Mesodermal cell (in vitro differentiated cells): ENCODE measurements at regions not wholly inside any gene's neighbourhood (a gene's known extent, or its start where the extent isn't known, plus 50 kb on each side); places are given as distances from the start of the nearest gene placed in this dataset.

ENCODE experiments used
- H3K27ac ChIP-seq: 2 replicates; pipeline ENCODE4 v1.7.0; 2013; ENCODE audit warnings: mild to moderate bottlenecking, low read depth, low read length, moderate library complexity; ENCODE audit not compliant: severe bottlenecking
- H3K36me3 ChIP-seq: 2 replicates; pipeline ENCODE4 v1.7.1; 2013; ENCODE audit warnings: mild to moderate bottlenecking, low read length, moderate library complexity; ENCODE audit not compliant: control insufficient read depth, insufficient read depth
- H3K4me1 ChIP-seq: one replicate; pipeline ENCODE4 v1.7.1; 2013; ENCODE audit warnings: mild to moderate bottlenecking, low read length; ENCODE audit not compliant: insufficient read depth, control insufficient read depth, poor library complexity, severe bottlenecking
- H3K4me3 ChIP-seq: 2 replicates; pipeline ENCODE4 v1.7.0; 2013; ENCODE audit warnings: low read length, control low read depth, mild to moderate bottlenecking; ENCODE audit not compliant: insufficient read depth, poor library complexity, severe bottlenecking; ENCODE audit errors: extremely low read depth
- H3K9me3 ChIP-seq: 2 replicates; pipeline ENCODE4 v1.7.1; 2013; ENCODE audit warnings: mild to moderate bottlenecking, low read length, moderate library complexity; ENCODE audit not compliant: control insufficient read depth
- whole genome bisulfite sequencing, 2 experiments: methylation state at CpG; one replicate each; pipeline ENCODE4 v1.1.5; 2013; ENCODE audit warnings: missing lambda C conversion rate in 2 of 2; ENCODE audit not compliant: insufficient coverage in 2 of 2; 5-methylcytosine and 5-hydroxymethylcytosine counted together

DNA sequence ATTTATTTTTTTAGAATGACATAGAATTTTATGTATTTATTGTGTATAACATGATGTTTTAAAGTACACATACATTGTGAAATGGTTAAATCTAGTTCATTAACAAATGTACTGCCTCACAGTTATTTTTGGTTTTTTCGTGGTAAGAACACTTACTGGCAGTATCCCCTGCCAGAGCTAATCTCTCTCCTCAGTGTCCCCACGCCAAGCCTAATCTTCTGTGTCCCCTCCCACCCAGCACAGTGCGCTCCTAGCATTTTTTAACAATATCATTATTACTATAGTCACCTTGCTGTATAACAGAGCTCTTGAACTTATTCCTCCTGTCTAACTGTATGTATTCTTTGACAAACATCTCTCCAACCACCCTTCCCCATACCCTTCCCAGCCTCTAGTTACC, 333.2 kb downstream of the GABRB3 start:
- WGBS, 2 experiments: 81 to 90% methylated on average over 2 to 3 of the region's 3 CpGs
- no peaks in the 10 kb centered on the region for H3K9me3 ChIP-seq

GRCh38 chr15:26438718-26439117, 334.1 kb downstream of the GABRB3 start:
- H3K4me1 ChIP-seq: peaks cover 3% of the 10 kb centered on the region
- H3K9me3 ChIP-seq: no peaks in the 10 kb centered on the region
- WGBS, 2 experiments: 86 to 87% methylated on average over 2 to 5 of the region's 6 CpGs
- no peaks in the 10 kb centered on the region for H3K36me3 ChIP-seq
- no peak overlapping the region for H3K27ac ChIP-seq
- no peak overlapping the region for H3K4me3 ChIP-seq

More for the DNA sequence above, 333.2 kb downstream of the GABRB3 start:
- Histone ChIP-seq H3K36me3 (no peaks in the 10 kb centered on the region), H3K4me3 (no peak overlapping the region), H3K27ac (no peak overlapping the region), H3K4me1 (peaks cover 3% of the 10 kb centered on the region)

DNA sequence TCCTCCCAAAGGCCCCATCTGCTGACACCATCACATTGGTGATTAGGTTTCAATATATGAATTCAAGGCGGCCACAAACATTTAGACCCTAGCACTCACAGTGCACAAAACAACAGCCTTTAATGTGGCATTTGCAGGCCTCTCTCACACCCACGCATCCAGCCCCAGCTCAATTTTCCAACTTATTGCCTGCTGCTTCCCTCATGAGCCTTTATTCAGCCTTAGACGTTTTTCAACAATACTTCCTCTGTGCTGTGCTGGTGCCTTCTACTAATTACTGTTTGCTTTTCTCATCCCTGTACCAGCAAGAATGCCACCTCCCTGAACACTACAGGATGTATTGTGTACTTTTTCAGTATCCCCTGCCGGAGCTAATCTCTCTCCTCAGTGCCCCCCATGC, 334.6 kb downstream of the GABRB3 start:
- no peak overlapping the region for H3K4me3 ChIP-seq
- no peak overlapping the region for H3K27ac ChIP-seq
- H3K36me3 ChIP-seq: no peaks in the 10 kb centered on the region
- peaks cover 3% of the 10 kb centered on the region for H3K4me1 ChIP-seq
- WGBS, 2 experiments: 71 to 76% methylated on average over 3 to 4 of the region's 4 CpGs
- no peaks in the 10 kb centered on the region for H3K9me3 ChIP-seq

DNA sequence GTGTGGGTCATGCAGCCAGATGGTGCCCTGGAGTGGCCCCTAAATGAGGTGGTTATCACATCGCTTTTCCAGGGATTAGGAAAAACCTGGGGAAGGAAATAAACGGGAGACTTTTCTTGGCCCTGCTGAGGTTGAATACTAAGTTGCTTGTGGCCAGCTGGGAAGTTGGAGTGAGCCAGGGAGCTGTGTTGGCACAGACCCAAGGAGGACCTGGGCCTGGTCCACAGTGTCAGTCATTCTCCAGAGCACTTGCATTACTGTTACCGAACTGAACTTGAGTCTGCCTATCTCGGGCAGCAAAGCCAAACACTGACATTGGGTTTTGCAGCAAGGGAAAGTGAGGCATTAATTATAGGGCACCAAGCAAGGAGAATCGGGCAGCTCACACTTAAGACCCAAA, 339.0 kb downstream of the GABRB3 start:
- H3K36me3 ChIP-seq: no peaks in the 10 kb centered on the region
- H3K4me1 ChIP-seq: peaks cover 3% of the 10 kb centered on the region
- no peaks in the 10 kb centered on the region for H3K9me3 ChIP-seq
- H3K27ac ChIP-seq: no peak overlapping the region
- WGBS, 2 experiments: 88 to 94% methylated on average over 2 to 3 of the region's 5 CpGs
- H3K4me3 ChIP-seq: no peak overlapping the region

DNA sequence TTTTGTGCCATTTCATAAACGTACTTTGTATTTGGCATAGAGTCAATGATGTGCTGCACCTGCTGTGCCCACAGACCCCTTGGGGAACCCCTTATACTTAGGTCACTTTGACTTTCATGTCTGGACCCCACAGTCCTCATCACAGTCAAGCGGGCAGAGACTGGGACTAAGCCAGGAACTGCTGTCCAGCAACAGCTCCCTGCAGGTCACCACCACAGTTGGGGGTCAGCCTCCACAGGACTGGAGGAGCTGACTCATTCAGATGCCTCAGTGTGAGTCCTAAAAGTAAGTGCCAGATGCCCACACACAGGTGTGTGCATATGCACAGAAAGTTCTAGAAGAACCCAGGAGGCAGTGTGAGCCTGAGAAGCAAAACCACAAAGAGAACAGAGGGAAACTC, 339.8 kb downstream of the GABRB3 start:
- H3K36me3 ChIP-seq: no peaks in the 10 kb centered on the region
- 60 to 94% methylated on average over 1 to 2 of the region's 2 CpGs for WGBS, 2 experiments
- H3K9me3 ChIP-seq: no peaks in the 10 kb centered on the region
- peaks cover 3% of the 10 kb centered on the region for H3K4me1 ChIP-seq
- no peak overlapping the region for H3K27ac ChIP-seq
- H3K4me3 ChIP-seq: no peak overlapping the region

DNA sequence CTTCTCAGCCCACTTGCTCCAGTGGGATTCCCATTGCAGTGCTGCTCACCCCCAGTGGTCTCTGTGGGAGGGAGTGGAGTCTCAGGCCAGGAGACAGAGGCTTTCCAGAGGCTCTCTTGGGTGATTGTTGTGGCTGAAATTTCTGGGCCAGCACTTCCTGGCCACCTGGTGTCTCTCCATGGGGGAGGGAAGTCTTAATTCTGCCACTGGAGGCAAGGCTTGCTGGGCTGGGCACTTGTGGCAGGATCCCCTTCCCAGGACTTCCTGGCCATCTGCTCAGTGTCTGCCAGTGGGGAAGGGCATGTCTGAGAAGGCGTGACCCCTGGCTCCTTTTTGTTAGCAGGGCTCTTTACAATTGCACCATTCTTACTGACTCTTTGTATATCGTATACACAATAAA, 351.8 kb downstream of the GABRB3 start:
- Histone ChIP-seq H3K4me1 (no peaks in the 10 kb centered on the region), H3K9me3 (no peaks in the 10 kb centered on the region), H3K36me3 (no peaks in the 10 kb centered on the region), H3K4me3 (no peak overlapping the region), H3K27ac (no peak overlapping the region)
- WGBS, 2 experiments: 100% methylated on average over 1 of the region's 2 CpGs; no CpG with 5 or more reads in 1 of the 2 experiments

GRCh38 chr15:26395624-26396023, 377.2 kb downstream of the GABRB3 start:
- Histone ChIP-seq H3K4me1 (no peaks in the 10 kb centered on the region), H3K9me3 (no peaks in the 10 kb centered on the region), H3K4me3 (no peak overlapping the region), H3K36me3 (no peaks in the 10 kb centered on the region), H3K27ac (no peak overlapping the region)
- WGBS, 2 experiments: 64% methylated on average over 3 of the region's 4 CpGs; no CpG with 5 or more reads in 1 of the 2 experiments

GRCh38 chr15:26394801-26395200, 378.1 kb downstream of the GABRB3 start:
- H3K27ac ChIP-seq: no peak overlapping the region
- no peak overlapping the region for H3K4me3 ChIP-seq
- H3K9me3 ChIP-seq: no peaks in the 10 kb centered on the region
- H3K4me1 ChIP-seq: no peaks in the 10 kb centered on the region
- WGBS, 2 experiments: 67 to 81% methylated on average over 6 to 8 of the region's 8 CpGs
- no peaks in the 10 kb centered on the region for H3K36me3 ChIP-seq

- Histone ChIP-seq H3K4me3 (no peak overlapping the region), H3K36me3 (no peaks in the 10 kb centered on the region), H3K9me3 (no peaks in the 10 kb centered on the region), H3K4me1 (no peaks in the 10 kb centered on the region), H3K27ac (no peak overlapping the region)
- WGBS, 2 experiments: 90 to 100% methylated on average over 1 to 2 of the region's 2 CpGs
These were observed 379.9 kb downstream of the GABRB3 start for GRCh38 chr15:26392956-26393355.

DNA sequence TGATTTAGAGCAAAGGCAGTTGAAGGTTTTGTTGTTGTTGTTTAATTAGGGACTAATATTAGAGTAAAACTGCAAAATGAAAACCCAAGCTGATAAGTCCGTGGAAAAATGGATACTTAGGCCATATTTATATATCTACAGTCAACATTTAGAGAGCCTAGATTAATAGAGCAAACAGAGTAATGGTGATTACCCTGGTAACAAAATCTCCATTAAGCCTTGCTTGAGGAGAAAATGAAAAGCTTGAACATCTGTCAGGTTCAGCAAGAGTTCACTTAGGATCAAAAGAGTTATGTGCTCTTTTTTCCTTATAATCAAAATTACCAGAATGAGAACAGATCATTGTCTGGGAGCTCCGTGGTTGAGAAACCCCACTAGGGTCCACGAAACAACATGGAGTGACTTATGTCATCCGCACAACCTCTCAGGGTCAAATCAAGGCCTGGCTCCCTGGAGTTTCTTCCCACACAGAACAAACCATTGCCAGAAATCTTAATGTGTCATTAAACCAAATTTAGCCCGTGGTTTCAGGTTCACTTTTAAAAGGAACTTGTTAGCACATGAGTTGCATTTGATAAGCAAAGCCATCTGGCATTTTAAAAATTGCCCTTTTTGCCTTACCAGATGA, 381.2 kb downstream of the GABRB3 start:
- Histone ChIP-seq H3K27ac (no peak overlapping the region), H3K36me3 (no peaks in the 10 kb centered on the region), H3K4me1 (no peaks in the 10 kb centered on the region), H3K9me3 (no peaks in the 10 kb centered on the region), H3K4me3 (no peak overlapping the region)
- 80 to 95% methylated on average over 4 of the region's 5 CpGs for WGBS, 2 experiments

- no peak overlapping the region for H3K27ac ChIP-seq
- no peaks in the 10 kb centered on the region for H3K36me3 ChIP-seq
- H3K9me3 ChIP-seq: no peaks in the 10 kb centered on the region
- WGBS, 2 experiments: 87 to 91% methylated on average over 5 to 6 of the region's 8 CpGs
- H3K4me3 ChIP-seq: no peak overlapping the region
- H3K4me1 ChIP-seq: no peaks in the 10 kb centered on the region
These were observed 390.3 kb downstream of the GABRB3 start for GRCh38 chr15:26382444-26383072.
